PC-9 (cell line): ENCODE measurements at regions not wholly inside any gene's neighbourhood (a gene's known extent, or its start where the extent isn't known, plus 50 kb on each side); places are given as distances from the start of the nearest gene placed in this dataset.

Experiments used
- EZH2 ChIP-seq: fragments of 200-600 bp; sonication (generic); IDR thresholded peaks from 2 replicates; pipeline ENCODE4 v1.8.0; 2017; ENCODE audit warnings: antibody characterized with exemption, low read depth
- TF ChIP-seq, protein P1 (sequence below): fragments of 200-600 bp; sonication (generic); conservative IDR thresholded peaks from 2 replicates; pipeline ENCODE4 v1.6.1; 2017; ENCODE audit warnings: mixed run types, antibody characterized with exemption, mild to moderate bottlenecking, moderate library complexity

- TF ChIP-seq, protein P1, sequence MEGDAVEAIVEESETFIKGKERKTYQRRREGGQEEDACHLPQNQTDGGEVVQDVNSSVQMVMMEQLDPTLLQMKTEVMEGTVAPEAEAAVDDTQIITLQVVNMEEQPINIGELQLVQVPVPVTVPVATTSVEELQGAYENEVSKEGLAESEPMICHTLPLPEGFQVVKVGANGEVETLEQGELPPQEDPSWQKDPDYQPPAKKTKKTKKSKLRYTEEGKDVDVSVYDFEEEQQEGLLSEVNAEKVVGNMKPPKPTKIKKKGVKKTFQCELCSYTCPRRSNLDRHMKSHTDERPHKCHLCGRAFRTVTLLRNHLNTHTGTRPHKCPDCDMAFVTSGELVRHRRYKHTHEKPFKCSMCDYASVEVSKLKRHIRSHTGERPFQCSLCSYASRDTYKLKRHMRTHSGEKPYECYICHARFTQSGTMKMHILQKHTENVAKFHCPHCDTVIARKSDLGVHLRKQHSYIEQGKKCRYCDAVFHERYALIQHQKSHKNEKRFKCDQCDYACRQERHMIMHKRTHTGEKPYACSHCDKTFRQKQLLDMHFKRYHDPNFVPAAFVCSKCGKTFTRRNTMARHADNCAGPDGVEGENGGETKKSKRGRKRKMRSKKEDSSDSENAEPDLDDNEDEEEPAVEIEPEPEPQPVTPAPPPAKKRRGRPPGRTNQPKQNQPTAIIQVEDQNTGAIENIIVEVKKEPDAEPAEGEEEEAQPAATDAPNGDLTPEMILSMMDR: no peak
- no peak for TF ChIP-seq EZH2
Observed at GRCh38 chr4:129602447-129602846, 506.5 kb downstream of the C4orf33 start.
